ENCODE measurements at regions not wholly inside any gene's neighbourhood (a gene's known extent, or its start where the extent isn't known, plus 50 kb on each side); places are given as distances from the start of the nearest gene placed in this dataset.

GRCh38 chr7:42350801-42351200 lies 113.8 kb upstream of the GLI3 start:
- no peak overlapping the region for H2AFZ ChIP-seq (ENCODE audit: low read depth)
- no peaks in the 10 kb centered on the region for H3F3A ChIP-seq (replicated peaks; ENCODE audit: insufficient read depth)
- no peak for DNase-seq
- POLR2A ChIA-PET, result no interaction called here
- no peak overlapping the region for H3K9ac ChIP-seq
- no peaks in the 10 kb centered on the region for H3K36me3 ChIP-seq (replicated peaks in 1 of 2; ENCODE audit: control insufficient read depth in 1 of 2, insufficient read depth in 2 of 2, low read length in 1 of 2)
- CTCF ChIA-PET, result no interaction called here
- 7% methylated on average over 2 of the region's 2 CpGs for WGBS (ENCODE audit: low lambda C conversion rate)
- H4K20me1 ChIP-seq (ENCODE audit: insufficient read depth), result no peaks in the 10 kb centered on the region
- no peaks in the 10 kb centered on the region for H3K9me3 ChIP-seq
- H3K4me1 ChIP-seq (ENCODE audit: control insufficient read depth in 1 of 2, insufficient read depth in 2 of 2, low read depth in 1 of 2, low read length in 1 of 2), result no peaks in the 10 kb centered on the region; a peak in 1 of 4 replicates
- no peaks in the 10 kb centered on the region for H3K9me2 ChIP-seq
- peaks cover 9% of the 10 kb centered on the region; the same call in 1 of the 2 replicates for H3K27me3 ChIP-seq (ENCODE audit: insufficient read depth)
- H3K27ac ChIP-seq (ENCODE audit: low read depth in 2 of 2, low read length in 1 of 2), result no peak overlapping the region
- TF ChIP-seq POLR2AphosphoS5 (IDR thresholded peaks at IDR 0.05; ENCODE audit: low read depth, low read length), result no peak
- TF ChIP-seq, protein P1, sequence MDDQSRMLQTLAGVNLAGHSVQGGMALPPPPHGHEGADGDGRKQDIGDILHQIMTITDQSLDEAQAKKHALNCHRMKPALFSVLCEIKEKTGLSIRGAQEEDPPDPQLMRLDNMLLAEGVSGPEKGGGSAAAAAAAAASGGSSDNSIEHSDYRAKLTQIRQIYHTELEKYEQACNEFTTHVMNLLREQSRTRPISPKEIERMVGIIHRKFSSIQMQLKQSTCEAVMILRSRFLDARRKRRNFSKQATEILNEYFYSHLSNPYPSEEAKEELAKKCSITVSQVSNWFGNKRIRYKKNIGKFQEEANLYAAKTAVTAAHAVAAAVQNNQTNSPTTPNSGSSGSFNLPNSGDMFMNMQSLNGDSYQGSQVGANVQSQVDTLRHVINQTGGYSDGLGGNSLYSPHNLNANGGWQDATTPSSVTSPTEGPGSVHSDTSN (IDR thresholded peaks at IDR 0.05), result no peak
- TF ChIP-seq RCOR1 (IDR thresholded peaks at IDR 0.05; ENCODE audit: low read length), result no peak
- TF ChIP-seq FOSL2 (IDR thresholded peaks at IDR 0.05; ENCODE audit: borderline replicate concordance, low read depth), result no peak
- no peak overlapping the region for H3K4me3 ChIP-seq (ENCODE audit: low read depth in 2 of 2, low read length in 1 of 2)
- no peaks in the 10 kb centered on the region for H3K79me2 ChIP-seq (ENCODE audit: insufficient read depth)
- H3K4me2 ChIP-seq, result no peak overlapping the region

- DNase-seq, result peak; percentile 14
- Histone ChIP-seq H3K9ac (no peak overlapping the region), H3K4me1 (ENCODE audit: control insufficient read depth in 1 of 2, insufficient read depth in 2 of 2, low read depth in 1 of 2, low read length in 1 of 2) (no peaks in the 10 kb centered on the region; a peak in 1 of 4 replicates), H3K4me3 (ENCODE audit: low read depth in 2 of 2, low read length in 1 of 2) (no peak overlapping the region), H3K27me3 (ENCODE audit: insufficient read depth) (peaks cover 20% of the 10 kb centered on the region; the same call in 1 of the 2 replicates), H3F3A (replicated peaks; ENCODE audit: insufficient read depth) (no peaks in the 10 kb centered on the region), H3K79me2 (ENCODE audit: insufficient read depth) (no peaks in the 10 kb centered on the region), H3K9me3 (no peaks in the 10 kb centered on the region), H2AFZ (ENCODE audit: low read depth) (no peak overlapping the region), H3K4me2 (no peak overlapping the region), H3K27ac (ENCODE audit: low read depth in 2 of 2, low read length in 1 of 2) (no peak overlapping the region), H3K9me2 (no peaks in the 10 kb centered on the region), H4K20me1 (ENCODE audit: insufficient read depth) (no peaks in the 10 kb centered on the region), H3K36me3 (replicated peaks in 1 of 2; ENCODE audit: control insufficient read depth in 1 of 2, insufficient read depth in 2 of 2, low read length in 1 of 2) (no peaks in the 10 kb centered on the region)
- ChIA-PET POLR2A (no interaction called here), CTCF (no interaction called here)
- WGBS (ENCODE audit: low lambda C conversion rate), result 3% methylated on average over 3 of the region's 3 CpGs
- TF ChIP-seq IRF3 (IDR thresholded peaks at IDR 0.05; ENCODE audit: low read depth, low read length) (no peak), MXI1 (IDR thresholded peaks at IDR 0.05; ENCODE audit: low read depth, low read length) (no peak), FOXM1 (IDR thresholded peaks at IDR 0.05; ENCODE audit: low read depth) (no peak), RAD21 (IDR thresholded peaks at IDR 0.05; ENCODE audit: low read length) (no peak), RXRA (IDR thresholded peaks at IDR 0.05; ENCODE audit: borderline replicate concordance, low read depth) (no peak), TAF1 (IDR thresholded peaks at IDR 0.05; ENCODE audit: borderline replicate concordance, low read depth, low read length) (no peak), TCF12 (IDR thresholded peaks at IDR 0.05) (0 out of 2 replicates have a peak, but pooled peaks have one; percentile 11), EP300 (IDR thresholded peaks at IDR 0.05; ENCODE audit: borderline replicate concordance in 1 of 2, low read depth in 1 of 2, low read length in 1 of 2) (peak in 1 of 2 experiments; percentile 31; a peak in 1 of 4 replicates)
- TF ChIP-seq, protein P2, sequence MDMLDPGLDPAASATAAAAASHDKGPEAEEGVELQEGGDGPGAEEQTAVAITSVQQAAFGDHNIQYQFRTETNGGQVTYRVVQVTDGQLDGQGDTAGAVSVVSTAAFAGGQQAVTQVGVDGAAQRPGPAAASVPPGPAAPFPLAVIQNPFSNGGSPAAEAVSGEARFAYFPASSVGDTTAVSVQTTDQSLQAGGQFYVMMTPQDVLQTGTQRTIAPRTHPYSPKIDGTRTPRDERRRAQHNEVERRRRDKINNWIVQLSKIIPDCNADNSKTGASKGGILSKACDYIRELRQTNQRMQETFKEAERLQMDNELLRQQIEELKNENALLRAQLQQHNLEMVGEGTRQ (IDR thresholded peaks at IDR 0.05; ENCODE audit: borderline replicate concordance, low read depth, low read length), result no peak
- TF ChIP-seq, protein P3, sequence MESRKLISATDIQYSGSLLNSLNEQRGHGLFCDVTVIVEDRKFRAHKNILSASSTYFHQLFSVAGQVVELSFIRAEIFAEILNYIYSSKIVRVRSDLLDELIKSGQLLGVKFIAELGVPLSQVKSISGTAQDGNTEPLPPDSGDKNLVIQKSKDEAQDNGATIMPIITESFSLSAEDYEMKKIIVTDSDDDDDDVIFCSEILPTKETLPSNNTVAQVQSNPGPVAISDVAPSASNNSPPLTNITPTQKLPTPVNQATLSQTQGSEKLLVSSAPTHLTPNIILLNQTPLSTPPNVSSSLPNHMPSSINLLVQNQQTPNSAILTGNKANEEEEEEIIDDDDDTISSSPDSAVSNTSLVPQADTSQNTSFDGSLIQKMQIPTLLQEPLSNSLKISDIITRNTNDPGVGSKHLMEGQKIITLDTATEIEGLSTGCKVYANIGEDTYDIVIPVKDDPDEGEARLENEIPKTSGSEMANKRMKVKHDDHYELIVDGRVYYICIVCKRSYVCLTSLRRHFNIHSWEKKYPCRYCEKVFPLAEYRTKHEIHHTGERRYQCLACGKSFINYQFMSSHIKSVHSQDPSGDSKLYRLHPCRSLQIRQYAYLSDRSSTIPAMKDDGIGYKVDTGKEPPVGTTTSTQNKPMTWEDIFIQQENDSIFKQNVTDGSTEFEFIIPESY (IDR thresholded peaks at IDR 0.05; ENCODE audit: borderline replicate concordance, low read depth), result no peak
- TF ChIP-seq, protein P4, sequence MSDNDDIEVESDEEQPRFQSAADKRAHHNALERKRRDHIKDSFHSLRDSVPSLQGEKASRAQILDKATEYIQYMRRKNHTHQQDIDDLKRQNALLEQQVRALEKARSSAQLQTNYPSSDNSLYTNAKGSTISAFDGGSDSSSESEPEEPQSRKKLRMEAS (IDR thresholded peaks at IDR 0.05; ENCODE audit: low read depth), result no peak
- TF ChIP-seq, protein P5, sequence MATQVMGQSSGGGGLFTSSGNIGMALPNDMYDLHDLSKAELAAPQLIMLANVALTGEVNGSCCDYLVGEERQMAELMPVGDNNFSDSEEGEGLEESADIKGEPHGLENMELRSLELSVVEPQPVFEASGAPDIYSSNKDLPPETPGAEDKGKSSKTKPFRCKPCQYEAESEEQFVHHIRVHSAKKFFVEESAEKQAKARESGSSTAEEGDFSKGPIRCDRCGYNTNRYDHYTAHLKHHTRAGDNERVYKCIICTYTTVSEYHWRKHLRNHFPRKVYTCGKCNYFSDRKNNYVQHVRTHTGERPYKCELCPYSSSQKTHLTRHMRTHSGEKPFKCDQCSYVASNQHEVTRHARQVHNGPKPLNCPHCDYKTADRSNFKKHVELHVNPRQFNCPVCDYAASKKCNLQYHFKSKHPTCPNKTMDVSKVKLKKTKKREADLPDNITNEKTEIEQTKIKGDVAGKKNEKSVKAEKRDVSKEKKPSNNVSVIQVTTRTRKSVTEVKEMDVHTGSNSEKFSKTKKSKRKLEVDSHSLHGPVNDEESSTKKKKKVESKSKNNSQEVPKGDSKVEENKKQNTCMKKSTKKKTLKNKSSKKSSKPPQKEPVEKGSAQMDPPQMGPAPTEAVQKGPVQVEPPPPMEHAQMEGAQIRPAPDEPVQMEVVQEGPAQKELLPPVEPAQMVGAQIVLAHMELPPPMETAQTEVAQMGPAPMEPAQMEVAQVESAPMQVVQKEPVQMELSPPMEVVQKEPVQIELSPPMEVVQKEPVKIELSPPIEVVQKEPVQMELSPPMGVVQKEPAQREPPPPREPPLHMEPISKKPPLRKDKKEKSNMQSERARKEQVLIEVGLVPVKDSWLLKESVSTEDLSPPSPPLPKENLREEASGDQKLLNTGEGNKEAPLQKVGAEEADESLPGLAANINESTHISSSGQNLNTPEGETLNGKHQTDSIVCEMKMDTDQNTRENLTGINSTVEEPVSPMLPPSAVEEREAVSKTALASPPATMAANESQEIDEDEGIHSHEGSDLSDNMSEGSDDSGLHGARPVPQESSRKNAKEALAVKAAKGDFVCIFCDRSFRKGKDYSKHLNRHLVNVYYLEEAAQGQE (IDR thresholded peaks at IDR 0.05; ENCODE audit: low read depth, low read length), result no peak
- TF ChIP-seq, protein P6, sequence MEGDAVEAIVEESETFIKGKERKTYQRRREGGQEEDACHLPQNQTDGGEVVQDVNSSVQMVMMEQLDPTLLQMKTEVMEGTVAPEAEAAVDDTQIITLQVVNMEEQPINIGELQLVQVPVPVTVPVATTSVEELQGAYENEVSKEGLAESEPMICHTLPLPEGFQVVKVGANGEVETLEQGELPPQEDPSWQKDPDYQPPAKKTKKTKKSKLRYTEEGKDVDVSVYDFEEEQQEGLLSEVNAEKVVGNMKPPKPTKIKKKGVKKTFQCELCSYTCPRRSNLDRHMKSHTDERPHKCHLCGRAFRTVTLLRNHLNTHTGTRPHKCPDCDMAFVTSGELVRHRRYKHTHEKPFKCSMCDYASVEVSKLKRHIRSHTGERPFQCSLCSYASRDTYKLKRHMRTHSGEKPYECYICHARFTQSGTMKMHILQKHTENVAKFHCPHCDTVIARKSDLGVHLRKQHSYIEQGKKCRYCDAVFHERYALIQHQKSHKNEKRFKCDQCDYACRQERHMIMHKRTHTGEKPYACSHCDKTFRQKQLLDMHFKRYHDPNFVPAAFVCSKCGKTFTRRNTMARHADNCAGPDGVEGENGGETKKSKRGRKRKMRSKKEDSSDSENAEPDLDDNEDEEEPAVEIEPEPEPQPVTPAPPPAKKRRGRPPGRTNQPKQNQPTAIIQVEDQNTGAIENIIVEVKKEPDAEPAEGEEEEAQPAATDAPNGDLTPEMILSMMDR (IDR thresholded peaks at IDR 0.05), result no peak
These were observed 111.6 kb upstream of the GLI3 start for GRCh38 chr7:42348631-42349030.

Data from SK-N-SH (cell line).